Vagina (tissue), 2 donors: ENCODE measurements at regions not wholly inside any gene's neighbourhood (a gene's known extent, or its start where the extent isn't known, plus 50 kb on each side); places are given as distances from the start of the nearest gene placed in this dataset.

Experiments
- CTCF ChIP-seq, 3 experiments: fragments of 450-650 bp in 2 of 3; fragments of 200-600 bp in 1 of 3; sonication (generic) in 1 of 3; IDR thresholded peaks; one replicate each; pipeline ENCODE4 v1.5.1; 2017 to 2019; ENCODE audit warnings: antibody characterized with exemption in 3 of 3, mild to moderate bottlenecking in 2 of 3, moderate library complexity in 2 of 3
- POLR2A ChIP-seq, 2 donors: fragments of 450-650 bp; IDR thresholded peaks; one replicate each; pipeline ENCODE4 v1.6.1; 2017; ENCODE audit warnings: antibody characterized with exemption in 2 of 2, mild to moderate bottlenecking in 2 of 2, moderate library complexity in 2 of 2
- POLR2AphosphoS5 ChIP-seq, 2 donors: sonication (generic); formaldehyde crosslinking; IDR thresholded peaks; one replicate each; pipeline ENCODE4 v1.9.0; 2017; ENCODE audit warnings: antibody characterized with exemption in 2 of 2, mild to moderate bottlenecking in 2 of 2, low read depth in 1 of 2; ENCODE audit not compliant: insufficient read depth in 1 of 2

GRCh38 chr14:80419345-80419744 lies 208.0 kb upstream of the DIO2 start:
- TF ChIP-seq CTCF (IDR thresholded peaks at IDR 0.05) (no peak), POLR2A (IDR thresholded peaks at IDR 0.05) (no peak), POLR2AphosphoS5 (IDR thresholded peaks at IDR 0.05; ENCODE audit: insufficient read depth in 1 of 2, low read depth in 1 of 2) (no peak)
